ENCODE measurements at regions not wholly inside any gene's neighbourhood (a gene's known extent, or its start where the extent isn't known, plus 50 kb on each side); places are given as distances from the start of the nearest gene placed in this dataset.

DNA sequence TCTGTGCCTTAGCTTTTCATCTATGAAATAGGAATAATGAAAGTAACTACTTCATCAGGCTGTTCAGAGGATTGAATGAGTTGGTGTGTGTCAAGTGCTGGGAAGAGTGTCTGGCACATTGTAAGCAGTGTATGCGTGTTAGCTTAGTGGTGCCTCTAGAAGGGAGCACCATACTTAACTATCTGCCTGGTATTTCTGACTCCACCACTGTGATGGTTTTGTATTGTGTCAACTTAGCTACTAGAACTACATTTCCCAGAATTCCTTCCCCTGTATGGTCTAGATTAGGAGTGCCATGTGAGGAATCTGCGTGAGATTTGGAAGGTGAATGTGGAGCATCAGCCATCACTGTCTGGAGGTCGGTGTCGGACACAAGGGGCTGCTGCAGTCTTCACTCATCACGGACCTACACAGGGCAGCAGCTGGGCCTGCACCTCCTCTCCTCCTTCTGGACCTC is 115.4 kb upstream of the GALNT15 start:
- no peak for TF ChIP-seq CTCF (IDR thresholded peaks at IDR 0.05)
- no peak for TF ChIP-seq POLR2A (IDR thresholded peaks at IDR 0.05)
